Upper lobe of right lung (tissue), 1 donor: ENCODE measurements at regions not wholly inside any gene's neighbourhood (a gene's known extent, or its start where the extent isn't known, plus 50 kb on each side); places are given as distances from the start of the nearest gene placed in this dataset.
A peak's percentile ranks its signal among the peaks of the same experiment; 100 is the strongest.
"Not testable (repeated sequence)": the region's sequence is repeated elsewhere in the genome, so short reads cannot be mapped to it uniquely, and the experiment has no call there.

Experiments
- ATAC-seq: fragments of 200-7000 bp; cut with Tn5 transposase; one replicate; pipeline ENCODE4 v1.9.1; 2020; ENCODE audit warnings: mild to moderate bottlenecking, moderate library complexity
- DNase-seq: peaks from one replicate; pipeline ENCODE4 v3.0.0-alpha.2; 2020
- H3K27ac ChIP-seq: fragments of 200-600 bp; one replicate; pipeline ENCODE4 v1.8.0; 2022
- H3K27me3 ChIP-seq: fragments of 200-600 bp; one replicate; pipeline ENCODE4 v1.8.0; 2022; ENCODE audit warnings: mild to moderate bottlenecking
- H3K36me3 ChIP-seq: fragments of 200-600 bp; one replicate; pipeline ENCODE4 v1.8.0; 2022
- H3K4me1 ChIP-seq: fragments of 200-600 bp; one replicate; pipeline ENCODE4 v1.8.0; 2022
- H3K4me3 ChIP-seq: fragments of 200-600 bp; one replicate; pipeline ENCODE4 v1.8.0; 2022; ENCODE audit warnings: mild to moderate bottlenecking
- H3K9me3 ChIP-seq: fragments of 200-600 bp; one replicate; pipeline ENCODE4 v1.8.0; 2022
- intact Hi-C: fragments of 100-400 bp; cut with DNase I; formaldehyde crosslinking; loops from one replicate; pipeline ENCODE4 v1.11.0; 2022
- TF ChIP-seq, protein P1 (sequence below): fragments of 200-600 bp; IDR thresholded peaks from one replicate; pipeline ENCODE4 v1.8.0; 2022; ENCODE audit warnings: antibody characterized with exemption
- donor health status: DM: no; HTN: yes; CAD: no; lungs with severe emphysema.

- TF ChIP-seq, protein P1, sequence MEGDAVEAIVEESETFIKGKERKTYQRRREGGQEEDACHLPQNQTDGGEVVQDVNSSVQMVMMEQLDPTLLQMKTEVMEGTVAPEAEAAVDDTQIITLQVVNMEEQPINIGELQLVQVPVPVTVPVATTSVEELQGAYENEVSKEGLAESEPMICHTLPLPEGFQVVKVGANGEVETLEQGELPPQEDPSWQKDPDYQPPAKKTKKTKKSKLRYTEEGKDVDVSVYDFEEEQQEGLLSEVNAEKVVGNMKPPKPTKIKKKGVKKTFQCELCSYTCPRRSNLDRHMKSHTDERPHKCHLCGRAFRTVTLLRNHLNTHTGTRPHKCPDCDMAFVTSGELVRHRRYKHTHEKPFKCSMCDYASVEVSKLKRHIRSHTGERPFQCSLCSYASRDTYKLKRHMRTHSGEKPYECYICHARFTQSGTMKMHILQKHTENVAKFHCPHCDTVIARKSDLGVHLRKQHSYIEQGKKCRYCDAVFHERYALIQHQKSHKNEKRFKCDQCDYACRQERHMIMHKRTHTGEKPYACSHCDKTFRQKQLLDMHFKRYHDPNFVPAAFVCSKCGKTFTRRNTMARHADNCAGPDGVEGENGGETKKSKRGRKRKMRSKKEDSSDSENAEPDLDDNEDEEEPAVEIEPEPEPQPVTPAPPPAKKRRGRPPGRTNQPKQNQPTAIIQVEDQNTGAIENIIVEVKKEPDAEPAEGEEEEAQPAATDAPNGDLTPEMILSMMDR, result no peak
- Histone ChIP-seq H3K4me3 (no peak overlapping the region), H3K36me3 (no peaks in the 10 kb centered on the region), H3K27me3 (peaks cover 16% of the 10 kb centered on the region), H3K4me1 (no peaks in the 10 kb centered on the region), H3K9me3 (no peaks in the 10 kb centered on the region), H3K27ac (no peak overlapping the region)
- intact Hi-C loops, result no loop called here
- ATAC-seq, result no peak
- no peak for DNase-seq
Measured at GRCh38 chr2:747762-748351, 70.7 kb upstream of the TMEM18 start.

- H3K27ac ChIP-seq, result no peak overlapping the region
- no peaks in the 10 kb centered on the region for H3K4me1 ChIP-seq
- intact Hi-C loops, result no loop called here
- TF ChIP-seq, protein P1, result no peak
- H3K4me3 ChIP-seq, result no peak overlapping the region
- peaks cover 12% of the 10 kb centered on the region for H3K27me3 ChIP-seq
- no peaks in the 10 kb centered on the region for H3K9me3 ChIP-seq
- ATAC-seq (no peak), DNase-seq (no peak)
- H3K36me3 ChIP-seq, result no peaks in the 10 kb centered on the region
Measured at GRCh38 chr2:746697-747096, 69.5 kb upstream of the TMEM18 start.

DNA sequence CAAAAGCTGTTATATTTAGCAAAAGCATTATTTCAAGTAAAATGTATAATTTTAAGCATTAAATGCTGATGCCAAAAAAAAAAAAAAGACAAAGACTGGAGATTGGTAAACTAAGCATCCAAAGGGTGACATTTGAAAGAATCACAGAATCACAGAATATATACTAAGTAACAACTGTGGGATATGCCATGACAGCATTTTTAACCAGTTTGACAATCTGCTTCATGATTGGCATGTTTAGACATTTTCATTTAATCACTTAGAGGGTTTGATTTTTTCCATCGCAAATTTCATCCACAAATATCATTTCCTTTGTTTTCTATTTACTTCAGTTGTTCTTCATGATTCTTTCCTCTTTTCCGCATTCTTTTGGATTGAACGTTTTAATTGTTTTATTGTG is 66.9 kb upstream of the TMEM18 start:
- intact Hi-C loops, result no loop called here
- H3K27me3 ChIP-seq, result peaks cover 16% of the 10 kb centered on the region

GRCh38 chr2:742221-742620 is 65.0 kb upstream of the TMEM18 start:
- Histone ChIP-seq H3K36me3 (no peaks in the 10 kb centered on the region), H3K9me3 (no peaks in the 10 kb centered on the region), H3K4me3 (no peak overlapping the region), H3K27ac (no peak overlapping the region), H3K4me1 (peaks cover 10% of the 10 kb centered on the region), H3K27me3 (peaks cover 28% of the 10 kb centered on the region)
- intact Hi-C loops, result no loop called here
- no peak for ATAC-seq
- DNase-seq, result no peak
- TF ChIP-seq, protein P1, result no peak

More for the DNA sequence above, 66.9 kb upstream of the TMEM18 start:
- DNase-seq, result no peak
- Histone ChIP-seq H3K36me3 (no peaks in the 10 kb centered on the region), H3K4me1 (peaks cover 10% of the 10 kb centered on the region), H3K4me3 (no peak overlapping the region), H3K9me3 (no peaks in the 10 kb centered on the region), H3K27ac (no peak overlapping the region)
- ATAC-seq, result no peak
- TF ChIP-seq, protein P1, result no peak

- DNase-seq (no peak), ATAC-seq (no peak)
- TF ChIP-seq, protein P1, result no peak
- no peak overlapping the region for H3K27ac ChIP-seq
- H3K27me3 ChIP-seq, result peaks cover 29% of the 10 kb centered on the region
- intact Hi-C loops, result no loop called here
- H3K36me3 ChIP-seq, result no peaks in the 10 kb centered on the region
- no peak overlapping the region for H3K4me3 ChIP-seq
- H3K4me1 ChIP-seq, result peaks cover 10% of the 10 kb centered on the region
- no peaks in the 10 kb centered on the region for H3K9me3 ChIP-seq
Measured at GRCh38 chr2:741195-741496, 63.9 kb upstream of the TMEM18 start.

GRCh38 chr2:740322-741194 is 63.4 kb upstream of the TMEM18 start:
- H3K27ac ChIP-seq, H3K4me1 ChIP-seq, H3K9me3 ChIP-seq, intact Hi-C loops, H3K36me3 ChIP-seq: not testable (repeated sequence)
- Histone ChIP-seq H3K4me3 (peak overlapping the region; percentile 52), H3K27me3 (peaks cover 29% of the 10 kb centered on the region)
- ATAC-seq (peak; percentile 47), DNase-seq (peak; percentile 81)

DNA sequence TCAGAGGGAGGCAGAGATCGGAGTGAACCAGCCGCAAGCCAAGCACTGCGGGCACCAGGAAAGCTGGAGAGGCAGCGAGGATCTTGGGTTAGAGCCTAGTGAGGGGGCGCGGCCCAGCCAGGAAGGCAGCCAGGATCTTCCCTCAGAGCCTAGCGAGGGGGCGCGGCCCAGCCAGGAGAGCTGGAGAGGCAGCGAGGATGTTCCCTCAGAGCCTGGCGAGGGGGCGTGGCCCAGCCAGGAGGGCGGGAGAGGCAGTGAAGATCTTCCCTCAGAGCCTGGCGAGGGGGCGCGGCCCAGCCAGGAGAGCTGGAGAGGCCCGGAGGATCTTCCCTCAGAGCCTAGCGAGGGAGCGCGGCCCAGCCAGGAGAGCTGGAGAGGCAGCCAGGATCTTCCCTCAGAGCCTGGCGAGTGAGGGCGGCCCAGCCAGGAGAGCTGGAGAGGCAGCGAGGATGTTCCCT is 62.7 kb upstream of the TMEM18 start:
- H3K4me1 ChIP-seq, ATAC-seq, H3K9me3 ChIP-seq, H3K27ac ChIP-seq, intact Hi-C loops, H3K36me3 ChIP-seq, DNase-seq: not testable (repeated sequence)
- peak overlapping the region; percentile 52 for H3K4me3 ChIP-seq
- peaks cover 29% of the 10 kb centered on the region for H3K27me3 ChIP-seq
